ENCODE measurements at regions not wholly inside any gene's neighbourhood (a gene's known extent, or its start where the extent isn't known, plus 50 kb on each side); places are given as distances from the start of the nearest gene placed in this dataset.
A peak's percentile ranks its signal among the peaks of the same experiment; 100 is the strongest.
"Not testable (repeated sequence)": the region's sequence is repeated elsewhere in the genome, so short reads cannot be mapped to it uniquely, and the experiment has no call there.

DNA sequence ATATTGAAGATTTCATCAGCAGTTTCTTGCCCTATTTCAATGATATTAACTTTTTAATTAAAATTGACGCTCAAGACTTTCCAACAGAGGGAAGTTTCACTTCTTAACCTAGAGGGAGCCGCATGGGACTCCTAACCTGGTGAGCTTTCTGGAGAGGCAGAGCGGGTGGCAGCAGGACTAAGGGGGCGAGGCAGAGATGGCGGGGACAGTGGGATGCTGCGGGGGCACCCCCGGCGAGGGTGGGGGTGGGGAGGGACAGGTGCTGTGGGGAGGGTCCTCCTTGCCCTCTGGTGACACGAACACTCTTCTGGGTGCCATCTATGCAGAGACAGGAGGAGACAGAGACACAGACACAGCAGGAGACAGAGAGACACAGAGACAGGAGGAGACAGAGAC is 104.4 kb downstream of the ADRA2C start:
- DNase-seq: no peak
- Mint-ChIP-seq H3K9me3 (no peaks in the 10 kb centered on the region), H3K36me3 (no peaks in the 10 kb centered on the region), H3K4me1 (peaks cover 2% of the 10 kb centered on the region), H3K27ac (no peak overlapping the region), H3K27me3 (peaks cover 31% of the 10 kb centered on the region), H3K4me3 (peak overlapping the region; percentile 52)
- no peak for ATAC-seq (ENCODE audit: low read depth)
- POLR2A ChIA-PET: no interaction called here

DNA sequence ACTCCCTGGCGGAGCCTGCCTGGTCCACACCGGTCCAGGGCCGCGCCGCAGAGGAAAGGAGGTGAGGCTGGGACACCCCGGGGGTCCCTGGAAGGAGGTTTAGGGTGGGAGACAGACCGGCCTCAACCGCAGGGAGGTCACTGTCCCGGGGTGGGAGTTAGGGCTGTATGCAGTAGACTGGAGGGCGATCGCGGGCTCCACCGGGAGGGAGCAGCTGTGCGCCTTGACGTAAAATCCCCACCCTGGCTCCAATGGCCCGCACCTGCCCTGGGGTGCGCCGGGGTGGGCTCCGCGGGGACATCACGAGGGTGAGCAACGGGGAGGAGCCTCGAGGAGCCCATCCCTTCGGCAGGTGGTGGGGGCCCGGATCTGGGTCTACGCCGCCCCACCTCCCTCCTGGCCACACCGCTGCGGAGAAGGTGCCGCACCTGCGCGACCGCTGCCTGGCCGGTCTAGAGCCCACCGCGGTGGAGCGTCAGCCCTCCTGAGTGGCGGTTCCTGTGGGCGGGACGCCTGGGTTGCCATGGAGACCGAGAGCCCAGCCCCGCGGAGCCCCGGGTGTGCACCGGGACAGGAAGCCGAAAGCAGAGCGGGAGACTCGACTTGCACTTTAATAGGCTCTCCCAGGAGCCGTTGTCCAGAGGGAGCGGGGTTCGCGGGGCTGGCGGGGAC is 105.1 kb downstream of the ADRA2C start:
- Mint-ChIP-seq H3K36me3 (no peaks in the 10 kb centered on the region), H3K27me3 (peaks cover 31% of the 10 kb centered on the region), H3K9me3 (no peaks in the 10 kb centered on the region), H3K4me1 (peaks cover 2% of the 10 kb centered on the region), H3K4me3 (peak overlapping the region; percentile 58), H3K27ac (no peak overlapping the region)
- POLR2A ChIA-PET: no interaction called here
- ATAC-seq (ENCODE audit: low read depth) (peak; percentile 70), DNase-seq (peak; percentile 60)

DNA sequence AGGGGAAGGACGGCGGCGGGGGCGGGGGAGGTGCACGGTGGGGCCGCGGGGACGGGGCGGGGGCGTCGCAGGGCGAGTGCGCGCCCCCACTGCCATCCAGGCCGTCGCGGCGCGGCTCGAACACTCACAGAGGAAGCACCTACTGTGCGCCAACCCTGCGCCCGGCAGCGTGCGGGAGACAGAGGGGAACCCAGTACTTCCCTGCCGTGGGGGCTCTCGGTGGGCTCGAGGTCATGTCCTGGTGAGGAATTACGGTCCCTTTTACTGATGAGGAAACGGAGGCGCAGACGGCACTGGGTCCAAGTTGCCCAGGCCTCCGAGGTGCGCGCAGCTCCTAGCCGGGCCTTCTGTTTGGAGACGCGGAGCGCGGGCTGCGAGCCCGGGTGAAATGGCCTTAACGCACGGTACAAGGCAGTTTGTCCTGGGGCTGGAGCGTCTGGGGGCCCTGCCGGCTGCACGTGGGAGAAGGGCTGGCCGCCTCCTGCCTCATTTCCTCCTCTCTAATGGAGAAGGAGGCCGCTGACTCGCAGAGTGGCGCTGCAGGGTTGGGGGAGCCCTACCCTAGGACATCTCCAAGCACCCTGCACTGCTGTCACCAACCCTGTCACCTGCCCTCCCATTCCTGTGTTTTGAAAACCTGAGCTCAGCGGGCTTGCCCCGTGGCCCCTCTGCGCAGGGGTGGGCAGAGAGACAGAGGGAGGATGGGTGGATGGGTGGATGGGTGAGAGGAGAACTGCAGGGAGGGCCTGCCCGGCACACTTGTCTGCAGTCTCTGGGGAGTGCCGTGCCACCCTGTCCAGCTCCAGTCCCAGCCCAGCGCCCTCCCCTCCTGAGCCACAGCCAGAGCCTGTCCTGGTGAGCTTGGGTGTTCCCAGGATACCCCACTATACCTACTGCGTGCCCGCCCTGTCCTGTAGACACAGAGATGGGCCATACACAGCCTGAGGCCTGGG is 106.0 kb downstream of the ADRA2C start:
- DNase-seq (no peak), ATAC-seq (ENCODE audit: low read depth) (no peak)
- Mint-ChIP-seq H3K4me3 (no peak overlapping the region), H3K4me1 (peaks cover 2% of the 10 kb centered on the region), H3K27me3 (peaks cover 36% of the 10 kb centered on the region), H3K9me3 (no peaks in the 10 kb centered on the region), H3K27ac (no peak overlapping the region), H3K36me3 (no peaks in the 10 kb centered on the region)
- POLR2A ChIA-PET: no interaction called here

DNA sequence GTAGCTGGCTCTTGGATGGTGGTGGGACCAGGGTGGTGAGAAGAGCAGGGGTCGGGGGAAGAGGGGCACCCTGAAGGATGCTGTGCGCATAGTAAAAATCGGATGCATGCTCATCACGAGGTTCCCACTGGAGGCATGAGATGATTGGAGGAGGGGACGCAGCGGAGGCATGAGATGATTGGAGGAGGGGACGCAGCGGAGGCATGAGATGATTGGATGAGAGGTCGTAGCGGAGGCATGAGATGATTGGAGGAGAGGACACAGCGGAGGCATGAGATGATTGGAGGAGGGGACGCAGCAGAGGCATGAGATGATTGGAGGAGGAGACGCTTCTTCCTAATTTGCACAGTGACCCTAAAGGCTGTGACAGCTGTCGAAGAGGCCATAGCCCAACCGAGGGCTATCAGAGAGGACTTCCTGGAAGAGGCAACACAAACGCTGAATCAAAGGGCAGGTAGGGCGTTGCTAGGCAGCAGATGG is 106.7 kb downstream of the ADRA2C start:
- POLR2A ChIA-PET: no interaction called here
- Mint-ChIP-seq H3K4me3 (no peak overlapping the region), H3K27ac (no peak overlapping the region), H3K4me1 (peaks cover 2% of the 10 kb centered on the region), H3K27me3 (peaks cover 43% of the 10 kb centered on the region), H3K36me3 (no peaks in the 10 kb centered on the region), H3K9me3 (peaks cover 4% of the 10 kb centered on the region)
- DNase-seq: no peak
- no peak for ATAC-seq (ENCODE audit: low read depth)

DNA sequence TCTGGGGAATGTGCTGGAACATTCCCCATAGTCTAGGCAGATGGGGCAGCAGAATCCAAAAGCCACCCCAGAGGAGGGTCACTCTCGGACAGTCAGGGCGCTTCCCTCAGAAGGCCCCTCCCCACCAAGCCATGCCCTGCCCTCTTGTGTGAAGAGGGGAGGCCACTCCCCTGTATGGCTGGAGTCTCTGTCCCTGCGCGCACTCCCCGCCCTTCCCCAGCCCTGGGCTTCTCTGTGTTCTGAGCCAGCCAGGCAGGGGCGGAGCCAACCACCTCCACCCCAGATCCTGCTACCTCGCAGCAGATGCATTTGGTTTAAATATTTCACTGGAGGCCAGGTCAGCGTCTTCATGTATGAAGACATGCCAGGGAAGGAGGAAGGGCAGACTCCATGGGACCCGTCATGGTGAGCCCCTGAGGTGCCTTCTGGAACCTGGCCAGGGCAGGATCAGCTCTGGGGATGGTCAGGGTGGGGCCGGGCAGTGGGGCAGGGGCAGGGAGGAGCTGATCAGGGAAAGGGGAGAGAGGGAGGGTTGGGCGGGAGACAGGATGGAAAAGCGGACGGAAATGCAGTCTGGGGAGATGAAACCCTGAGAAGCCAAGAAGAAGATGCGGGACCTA is 107.3 kb downstream of the ADRA2C start:
- no peak overlapping the region for H3K27ac Mint-ChIP-seq
- H3K27me3 Mint-ChIP-seq: peaks cover 49% of the 10 kb centered on the region
- H3K9me3 Mint-ChIP-seq: peaks cover 5% of the 10 kb centered on the region
- no peak overlapping the region for H3K4me3 Mint-ChIP-seq
- peaks cover 2% of the 10 kb centered on the region for H3K4me1 Mint-ChIP-seq
- POLR2A ChIA-PET: no interaction called here
- DNase-seq (peak; percentile 4), ATAC-seq (ENCODE audit: low read depth) (no peak)
- no peaks in the 10 kb centered on the region for H3K36me3 Mint-ChIP-seq

DNA sequence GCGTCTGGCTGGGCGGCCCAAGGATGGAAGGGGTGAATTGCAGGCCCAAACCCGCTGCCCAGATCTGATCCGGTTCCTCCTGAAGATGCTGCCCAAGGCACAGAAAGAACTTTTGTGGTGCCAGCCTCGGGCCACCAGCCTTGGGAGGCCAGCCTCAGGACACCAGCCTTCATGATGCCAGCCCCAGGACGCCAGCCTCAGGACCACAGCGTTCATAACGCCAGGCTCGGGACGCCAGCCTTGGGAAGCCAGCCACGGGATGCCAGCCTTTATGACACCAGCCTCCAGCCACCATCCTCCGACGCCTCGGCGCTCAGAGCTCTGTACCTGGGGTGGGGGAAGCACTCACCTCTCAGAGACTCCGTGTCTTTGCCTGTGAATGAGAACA is 107.8 kb downstream of the ADRA2C start:
- Mint-ChIP-seq H3K27me3 (peaks cover 54% of the 10 kb centered on the region), H3K9me3 (peaks cover 5% of the 10 kb centered on the region), H3K27ac (no peak overlapping the region), H3K4me1 (peaks cover 3% of the 10 kb centered on the region), H3K4me3 (no peak overlapping the region), H3K36me3 (no peaks in the 10 kb centered on the region)
- POLR2A ChIA-PET: no interaction called here
- ATAC-seq (ENCODE audit: low read depth): no peak
- DNase-seq: peak; percentile 9

DNA sequence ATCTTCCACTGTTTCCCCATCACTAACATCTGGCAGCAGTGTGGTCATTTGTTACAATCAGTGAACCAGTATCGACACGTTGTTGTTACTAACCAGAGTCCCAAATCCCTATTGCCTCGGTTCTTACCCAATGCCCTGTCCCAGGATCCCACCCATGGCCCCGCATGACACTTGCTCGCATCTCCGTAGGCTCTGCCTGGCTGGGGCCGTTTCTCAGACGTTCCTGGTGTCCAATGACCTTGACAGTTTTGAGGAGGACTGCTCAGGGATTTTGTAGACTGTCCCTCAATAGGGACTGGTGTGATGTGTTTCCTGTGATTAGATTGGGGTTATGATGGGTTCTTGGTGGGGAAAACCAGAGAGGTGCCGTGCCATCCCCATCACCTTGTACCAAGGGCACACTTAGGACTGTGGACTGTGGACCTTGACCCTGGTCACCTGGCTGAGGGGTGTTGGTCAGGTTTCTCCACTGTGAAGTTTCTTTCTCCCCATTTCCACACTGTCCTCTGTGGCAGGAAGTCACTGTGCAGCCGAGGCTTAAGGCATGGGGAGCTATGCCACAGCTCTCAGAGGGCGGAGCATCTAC is 108.4 kb downstream of the ADRA2C start:
- Mint-ChIP-seq H3K36me3 (no peaks in the 10 kb centered on the region), H3K4me3 (no peak overlapping the region), H3K9me3 (peaks cover 5% of the 10 kb centered on the region), H3K4me1 (peaks cover 9% of the 10 kb centered on the region), H3K27ac (no peak overlapping the region), H3K27me3 (peaks cover 60% of the 10 kb centered on the region)
- DNase-seq (peak; percentile 5), ATAC-seq (ENCODE audit: low read depth) (no peak)
- POLR2A ChIA-PET: no interaction called here

DNA sequence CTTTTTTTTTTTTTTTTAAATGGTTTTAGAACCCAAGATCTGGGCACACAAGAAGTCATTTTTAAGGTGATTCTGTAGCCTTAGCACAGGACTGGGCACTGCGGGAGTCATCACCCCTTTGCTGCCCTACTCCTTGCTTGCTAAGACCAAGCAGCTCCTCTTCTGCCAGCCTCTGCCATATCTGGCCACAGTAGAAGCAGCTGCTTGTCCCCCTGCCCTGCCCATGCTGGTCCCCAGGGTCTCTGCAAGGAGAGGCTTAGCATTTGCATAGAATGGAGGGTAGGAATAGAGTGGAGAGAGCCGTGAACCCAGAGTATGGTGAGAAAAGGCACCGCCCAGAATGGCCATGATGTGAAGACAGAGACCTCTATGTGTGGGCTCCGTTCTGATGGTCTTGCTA is 109.3 kb downstream of the ADRA2C start:
- Mint-ChIP-seq H3K4me1 (peaks cover 12% of the 10 kb centered on the region), H3K36me3 (no peaks in the 10 kb centered on the region), H3K4me3 (no peak overlapping the region), H3K27ac (no peak overlapping the region), H3K9me3 (peaks cover 5% of the 10 kb centered on the region), H3K27me3 (peaks cover 59% of the 10 kb centered on the region)
- ATAC-seq (ENCODE audit: low read depth) (no peak), DNase-seq (peak; percentile 5)
- POLR2A ChIA-PET: no interaction called here

DNA sequence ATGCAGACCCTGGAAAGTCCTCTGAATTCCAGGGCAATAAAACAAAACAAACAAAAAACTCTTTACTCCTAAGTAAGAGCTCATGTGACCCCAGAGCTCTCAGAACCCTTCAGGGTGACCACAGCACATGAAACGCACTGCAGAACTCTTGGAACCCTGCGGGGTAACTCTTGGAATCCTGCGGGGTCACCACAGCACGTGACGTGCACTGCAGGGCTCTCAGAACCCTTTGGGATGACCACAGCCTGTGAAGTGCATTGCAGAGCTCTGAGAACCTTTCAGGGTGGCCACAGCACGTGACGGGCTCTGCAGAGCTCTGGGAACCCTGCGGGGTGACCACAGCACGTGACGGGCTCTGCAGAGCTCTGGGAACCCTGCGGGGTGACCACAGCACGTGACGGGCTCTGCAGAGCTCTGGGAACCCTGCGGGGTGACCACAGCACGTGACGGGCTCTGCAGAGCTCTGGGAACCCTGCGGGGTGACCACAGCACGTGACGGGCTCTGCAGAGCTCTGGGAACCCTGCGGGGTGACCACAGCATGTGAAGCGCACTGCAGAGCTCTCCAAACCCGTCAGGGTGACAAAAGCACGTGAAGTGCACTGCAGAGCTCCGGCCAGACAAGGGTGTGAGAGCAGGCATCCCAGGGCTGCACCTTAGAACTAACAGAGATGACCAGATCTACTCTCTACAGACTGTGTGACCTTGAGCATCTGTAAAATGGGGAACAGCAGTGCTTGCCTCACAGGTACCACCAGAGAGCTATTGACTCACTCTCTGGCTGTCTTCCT is 110.1 kb downstream of the ADRA2C start:
- ATAC-seq (ENCODE audit: low read depth); DNase-seq; H3K36me3 Mint-ChIP-seq; H3K9me3 Mint-ChIP-seq; H3K4me3 Mint-ChIP-seq; H3K27ac Mint-ChIP-seq; POLR2A ChIA-PET: not testable (repeated sequence)
- Mint-ChIP-seq H3K27me3 (peaks cover 56% of the 10 kb centered on the region), H3K4me1 (peaks cover 12% of the 10 kb centered on the region)

DNA sequence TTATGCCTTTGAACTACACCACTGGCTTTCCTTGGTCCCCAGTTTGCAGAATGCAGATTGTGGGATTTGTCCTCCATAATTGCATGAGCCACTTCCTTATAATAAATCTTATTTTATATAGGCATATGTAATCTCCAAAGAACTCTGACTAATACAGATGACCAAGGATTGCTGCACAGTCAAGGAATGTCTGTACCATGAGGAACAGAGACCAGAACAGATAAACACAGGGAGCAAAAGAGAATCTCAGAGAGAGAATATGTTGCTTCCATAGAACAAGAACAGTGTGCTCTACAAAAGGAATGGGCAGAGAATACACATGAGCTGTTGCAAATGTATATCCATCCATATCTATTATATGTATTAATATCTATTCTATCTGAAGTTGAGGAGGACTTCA is 111.1 kb downstream of the ADRA2C start:
- POLR2A ChIA-PET: no interaction called here
- H3K27ac Mint-ChIP-seq: no peak overlapping the region
- H3K27me3 Mint-ChIP-seq: peaks cover 55% of the 10 kb centered on the region
- H3K9me3 Mint-ChIP-seq: peaks cover 5% of the 10 kb centered on the region
- no peaks in the 10 kb centered on the region for H3K36me3 Mint-ChIP-seq
- H3K4me3 Mint-ChIP-seq: no peak overlapping the region
- DNase-seq (no peak), ATAC-seq (ENCODE audit: low read depth) (no peak)
- H3K4me1 Mint-ChIP-seq: peaks cover 12% of the 10 kb centered on the region

DNA sequence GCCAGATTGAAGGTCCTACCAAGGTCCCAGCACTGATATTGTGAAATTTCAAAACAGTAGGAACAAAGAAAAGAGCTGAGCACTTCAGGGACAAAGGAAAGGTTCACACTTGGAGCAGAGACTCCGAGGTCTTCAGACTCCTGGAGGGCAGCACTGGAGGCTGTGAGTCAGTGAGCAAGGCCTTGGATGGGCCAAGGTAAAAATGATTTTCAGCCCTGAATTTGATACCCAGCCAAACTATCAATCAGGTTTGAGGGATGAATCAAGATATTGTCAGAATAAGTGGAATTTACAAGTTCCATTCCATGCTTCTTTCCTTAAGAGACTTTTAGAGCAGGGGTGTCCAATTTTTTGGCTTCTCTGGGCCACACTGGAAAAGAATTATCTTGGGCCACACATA is 111.7 kb downstream of the ADRA2C start:
- peaks cover 5% of the 10 kb centered on the region for H3K9me3 Mint-ChIP-seq
- no peaks in the 10 kb centered on the region for H3K36me3 Mint-ChIP-seq
- H3K27ac Mint-ChIP-seq: no peak overlapping the region
- ATAC-seq (ENCODE audit: low read depth) (no peak), DNase-seq (no peak)
- peaks cover 12% of the 10 kb centered on the region for H3K4me1 Mint-ChIP-seq
- no peak overlapping the region for H3K4me3 Mint-ChIP-seq
- POLR2A ChIA-PET: no interaction called here
- H3K27me3 Mint-ChIP-seq: peaks cover 52% of the 10 kb centered on the region

DNA sequence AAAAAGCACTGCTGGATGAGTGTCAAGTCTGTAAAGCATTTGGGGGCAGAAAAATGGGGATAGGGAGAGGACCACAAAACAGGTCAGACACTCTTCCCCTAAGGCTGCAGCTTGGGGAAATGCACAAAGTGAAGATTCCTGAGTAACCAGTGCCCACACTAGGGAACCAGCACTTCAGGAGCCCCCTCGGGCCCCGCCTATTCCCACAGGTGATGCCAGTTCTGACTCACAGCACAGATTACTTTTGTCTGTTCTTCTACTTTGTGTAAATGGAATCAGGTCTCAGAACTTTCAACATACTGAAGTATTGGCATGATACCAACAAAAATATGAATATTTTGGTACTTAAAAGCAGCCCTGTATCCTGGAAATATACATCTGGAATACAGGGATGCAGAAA is 112.5 kb downstream of the ADRA2C start:
- peaks cover 51% of the 10 kb centered on the region for H3K27me3 Mint-ChIP-seq
- no peaks in the 10 kb centered on the region for H3K36me3 Mint-ChIP-seq
- peaks cover 5% of the 10 kb centered on the region for H3K9me3 Mint-ChIP-seq
- DNase-seq (no peak), ATAC-seq (ENCODE audit: low read depth) (no peak)
- H3K27ac Mint-ChIP-seq: no peak overlapping the region
- H3K4me3 Mint-ChIP-seq: no peak overlapping the region
- POLR2A ChIA-PET: no interaction called here
- H3K4me1 Mint-ChIP-seq: peaks cover 10% of the 10 kb centered on the region

Data from activated naive CD8-positive, alpha-beta T cell treated with anti-CD3 and anti-CD28 coated beads, Interleukin-2, amount 10 ng/mL, durations not matched to agents 7 days and 5 days (primary cell).